Memory B cell (primary cell): ENCODE measurements at regions not wholly inside any gene's neighbourhood (a gene's known extent, or its start where the extent isn't known, plus 50 kb on each side); places are given as distances from the start of the nearest gene placed in this dataset.
"Not testable (repeated sequence)": the region's sequence is repeated elsewhere in the genome, so short reads cannot be mapped to it uniquely, and the experiment has no call there.

ENCODE experiments used
- ATAC-seq: fragments of 150-1000 bp; cut with Tn5 transposase; 2 replicates; pipeline ENCODE4 v1.10.0; 2021; ENCODE audit warnings: low read depth, mild to moderate bottlenecking, moderate library complexity
- DNase-seq, 2 donors: peaks; one replicate each; pipeline ENCODE4 v3.0.0; 2022; ENCODE audit warnings: low spot score in 2 of 2
- H3K27ac Mint-ChIP-seq: one replicate; pipeline ENCODE4 v1.8.0; 2022; ENCODE audit warnings: mild to moderate bottlenecking, moderate library complexity, mixed read lengths
- H3K27me3 Mint-ChIP-seq: one replicate; pipeline ENCODE4 v1.8.0; 2022; ENCODE audit warnings: mixed read lengths
- H3K36me3 Mint-ChIP-seq: one replicate; pipeline ENCODE4 v1.8.0; 2022; ENCODE audit warnings: mild to moderate bottlenecking, mixed read lengths
- H3K4me1 Mint-ChIP-seq: one replicate; pipeline ENCODE4 v1.8.0; 2022; ENCODE audit warnings: mixed read lengths
- H3K4me3 Mint-ChIP-seq: one replicate; pipeline ENCODE4 v1.8.0; 2022; ENCODE audit warnings: mild to moderate bottlenecking, moderate library complexity, mixed read lengths
- H3K9me3 Mint-ChIP-seq: one replicate; pipeline ENCODE4 v1.8.0; 2022; ENCODE audit warnings: mixed read lengths

GRCh38 chr5:174900240-174900865 lies 176.0 kb downstream of the MSX2 start:
- Mint-ChIP-seq H3K27ac (no peak overlapping the region), H3K4me1 (no peaks in the 10 kb centered on the region), H3K9me3 (peaks cover 2% of the 10 kb centered on the region), H3K27me3 (peaks cover 12% of the 10 kb centered on the region), H3K4me3 (no peak overlapping the region), H3K36me3 (no peaks in the 10 kb centered on the region)
- no peak for ATAC-seq
- no peak for DNase-seq

GRCh38 chr5:174897281-174897950 lies 173.0 kb downstream of the MSX2 start:
- Mint-ChIP-seq H3K27ac (no peak overlapping the region), H3K36me3 (no peaks in the 10 kb centered on the region), H3K4me3 (no peak overlapping the region), H3K4me1 (no peaks in the 10 kb centered on the region), H3K9me3 (no peaks in the 10 kb centered on the region), H3K27me3 (peaks cover 6% of the 10 kb centered on the region)
- DNase-seq (no peak), ATAC-seq (no peak)

GRCh38 chr5:174895360-174895759 lies 171.0 kb downstream of the MSX2 start:
- Mint-ChIP-seq H3K36me3 (no peaks in the 10 kb centered on the region), H3K27me3 (peaks cover 1% of the 10 kb centered on the region), H3K9me3 (peaks cover 1% of the 10 kb centered on the region)

GRCh38 chr5:174892742-174893141 lies 168.4 kb downstream of the MSX2 start:
- no peak for ATAC-seq
- Mint-ChIP-seq H3K27me3 (no peaks in the 10 kb centered on the region), H3K4me3 (no peak overlapping the region), H3K27ac (no peak overlapping the region), H3K4me1 (no peaks in the 10 kb centered on the region), H3K9me3 (peaks cover 1% of the 10 kb centered on the region), H3K36me3 (no peaks in the 10 kb centered on the region)
- DNase-seq, result no peak

More at GRCh38 chr5:174895360-174895759, 171.0 kb downstream of the MSX2 start:
- DNase-seq (no peak), ATAC-seq (no peak)
- Mint-ChIP-seq H3K4me1 (no peaks in the 10 kb centered on the region), H3K27ac (no peak overlapping the region), H3K4me3 (no peak overlapping the region)

GRCh38 chr5:174880412-174881200 lies 156.2 kb downstream of the MSX2 start:
- H3K9me3 Mint-ChIP-seq, H3K27ac Mint-ChIP-seq, H3K4me1 Mint-ChIP-seq, ATAC-seq, H3K27me3 Mint-ChIP-seq, DNase-seq, H3K36me3 Mint-ChIP-seq, H3K4me3 Mint-ChIP-seq: not testable (repeated sequence)

- Mint-ChIP-seq H3K27ac (no peak overlapping the region), H3K9me3 (peaks cover 3% of the 10 kb centered on the region), H3K36me3 (no peaks in the 10 kb centered on the region), H3K27me3 (peaks cover 5% of the 10 kb centered on the region), H3K4me1 (no peaks in the 10 kb centered on the region), H3K4me3 (no peak overlapping the region)
- no peak for DNase-seq
- ATAC-seq, result no peak
Measured at GRCh38 chr5:174877987-174878386, 153.6 kb downstream of the MSX2 start.

- no peak overlapping the region for H3K27ac Mint-ChIP-seq
- H3K4me1 Mint-ChIP-seq, result no peaks in the 10 kb centered on the region
- ATAC-seq (no peak), DNase-seq (no peak)
- H3K4me3 Mint-ChIP-seq, result no peak overlapping the region
- H3K9me3 Mint-ChIP-seq, result peaks cover 8% of the 10 kb centered on the region
- no peaks in the 10 kb centered on the region for H3K36me3 Mint-ChIP-seq
- H3K27me3 Mint-ChIP-seq, result peaks cover 10% of the 10 kb centered on the region
Measured at GRCh38 chr5:174872271-174872670, 147.9 kb downstream of the MSX2 start.

- no peak for ATAC-seq
- Mint-ChIP-seq H3K4me1 (no peaks in the 10 kb centered on the region), H3K36me3 (no peaks in the 10 kb centered on the region), H3K9me3 (peaks cover 3% of the 10 kb centered on the region), H3K27ac (no peak overlapping the region), H3K4me3 (no peak overlapping the region), H3K27me3 (peaks cover 2% of the 10 kb centered on the region)
- DNase-seq, result no peak
Measured at GRCh38 chr5:174852143-174852542, 127.8 kb downstream of the MSX2 start.

GRCh38 chr5:174850565-174851169 lies 126.3 kb downstream of the MSX2 start:
- Mint-ChIP-seq H3K4me3 (no peak overlapping the region), H3K4me1 (no peaks in the 10 kb centered on the region), H3K9me3 (peaks cover 3% of the 10 kb centered on the region), H3K36me3 (no peaks in the 10 kb centered on the region), H3K27me3 (peaks cover 2% of the 10 kb centered on the region), H3K27ac (no peak overlapping the region)
- ATAC-seq, result no peak
- DNase-seq, result no peak

GRCh38 chr5:174849426-174849825 lies 125.0 kb downstream of the MSX2 start:
- no peak overlapping the region for H3K27ac Mint-ChIP-seq

GRCh38 chr5:174844971-174845370 lies 120.6 kb downstream of the MSX2 start:
- Mint-ChIP-seq H3K27ac (no peak overlapping the region), H3K9me3 (peaks cover 3% of the 10 kb centered on the region), H3K27me3 (peaks cover 8% of the 10 kb centered on the region), H3K4me3 (no peak overlapping the region), H3K36me3 (no peaks in the 10 kb centered on the region), H3K4me1 (no peaks in the 10 kb centered on the region)
- DNase-seq (no peak), ATAC-seq (no peak)

More at GRCh38 chr5:174849426-174849825, 125.0 kb downstream of the MSX2 start:
- Mint-ChIP-seq H3K9me3 (peaks cover 3% of the 10 kb centered on the region), H3K4me1 (no peaks in the 10 kb centered on the region), H3K4me3 (no peak overlapping the region), H3K36me3 (no peaks in the 10 kb centered on the region), H3K27me3 (peaks cover 5% of the 10 kb centered on the region)
- no peak for DNase-seq
- no peak for ATAC-seq

GRCh38 chr5:174843263-174844250 lies 119.2 kb downstream of the MSX2 start:
- Mint-ChIP-seq H3K4me1 (no peaks in the 10 kb centered on the region), H3K36me3 (no peaks in the 10 kb centered on the region)
- ATAC-seq, result no peak

GRCh38 chr5:174840435-174840834 lies 116.1 kb downstream of the MSX2 start:
- no peak overlapping the region for H3K27ac Mint-ChIP-seq
- no peaks in the 10 kb centered on the region for H3K36me3 Mint-ChIP-seq
- no peak for ATAC-seq
- H3K4me1 Mint-ChIP-seq, result no peaks in the 10 kb centered on the region
- no peak overlapping the region for H3K4me3 Mint-ChIP-seq
- no peak for DNase-seq
- peaks cover 10% of the 10 kb centered on the region for H3K27me3 Mint-ChIP-seq
- H3K9me3 Mint-ChIP-seq, result peaks cover 3% of the 10 kb centered on the region

More at GRCh38 chr5:174843263-174844250, 119.2 kb downstream of the MSX2 start:
- Mint-ChIP-seq H3K27ac (no peak overlapping the region), H3K9me3 (peaks cover 2% of the 10 kb centered on the region), H3K27me3 (peaks cover 8% of the 10 kb centered on the region), H3K4me3 (no peak overlapping the region)
- no peak for DNase-seq
